ENCODE measurements at regions not wholly inside any gene's neighbourhood (a gene's known extent, or its start where the extent isn't known, plus 50 kb on each side); places are given as distances from the start of the nearest gene placed in this dataset.

GRCh38 chr21:14817311-14817710, 247.5 kb downstream of the NRIP1 start:
- no CpG with 5 or more reads among the region's 1 CpG for WGBS (ENCODE audit: extremely low coverage, insufficient read length, low lambda C conversion rate)
- H2AK5ac ChIP-seq (ENCODE audit: insufficient read length, low read length): no peak overlapping the region
- H4K20me1 ChIP-seq (ENCODE audit: control insufficient read depth, insufficient read depth, insufficient read length): no peaks in the 10 kb centered on the region
- TF ChIP-seq CTCF (conservative IDR thresholded peaks at IDR 0.05): no peak
- H2AFZ ChIP-seq (ENCODE audit: low read length): no peak overlapping the region
- H3K4me3 Mint-ChIP-seq: no peak overlapping the region
- no peak overlapping the region for H4K8ac ChIP-seq (replicated peaks; ENCODE audit: insufficient read length, low read depth, low read length)
- no peak overlapping the region for H4K91ac ChIP-seq (ENCODE audit: insufficient read length, low read depth, low read length)
- H3K9me3 ChIP-seq (ENCODE audit: control insufficient read depth, low read depth, low read length): no peaks in the 10 kb centered on the region
- no peaks in the 10 kb centered on the region for H3K79me1 ChIP-seq (ENCODE audit: insufficient read depth, low read depth, low read length, poor library complexity, severe bottlenecking)
- no peak overlapping the region for H3K23ac ChIP-seq (ENCODE audit: insufficient read length, low read depth, low read length)
- no peak overlapping the region for H3K14ac ChIP-seq (ENCODE audit: insufficient read depth, low read length)
- H4K5ac ChIP-seq (ENCODE audit: insufficient read length, low read depth, low read length): no peak overlapping the region
- H3K23me2 ChIP-seq (ENCODE audit: insufficient read length, low read depth, low read length, poor library complexity, severe bottlenecking): no peaks in the 10 kb centered on the region
- no peak overlapping the region for H2BK120ac ChIP-seq (ENCODE audit: low read depth, low read length, poor library complexity, severe bottlenecking)
- peaks cover 4 to 5% of the 10 kb centered on the region in 2 experiments; a peak in 2 of 5 replicates for H3K9me3 Mint-ChIP-seq
- no peak for DNase-seq
- no peak overlapping the region for H2BK12ac ChIP-seq (ENCODE audit: insufficient read length, low read depth, low read length)
- no peak overlapping the region for H3T11ph ChIP-seq (ENCODE audit: low read length)
- no peak overlapping the region for H3K4me2 ChIP-seq (ENCODE audit: insufficient read depth, insufficient read length, low read length)
- H3K4me1 ChIP-seq (ENCODE audit: insufficient read depth, low read length): peaks cover 4% of the 10 kb centered on the region; the same call in 1 of the 2 replicates
- H3K27ac Mint-ChIP-seq: no peak overlapping the region
- H3K56ac ChIP-seq (ENCODE audit: insufficient read length, low read depth, low read length): no peak overlapping the region
- H3K18ac ChIP-seq (ENCODE audit: insufficient read length, low read depth, low read length): no peak overlapping the region
- no peak overlapping the region for H3K9ac ChIP-seq (ENCODE audit: extremely low read depth, insufficient read length, low read length)
- no peak overlapping the region for H2BK15ac ChIP-seq (ENCODE audit: low read depth, low read length)
- H3K79me2 ChIP-seq (ENCODE audit: insufficient read depth, low read length): no peaks in the 10 kb centered on the region
- no peak overlapping the region for H2BK5ac ChIP-seq (ENCODE audit: insufficient read length, low read length)
- H3K36me3 Mint-ChIP-seq (ENCODE audit: insufficient read depth in 1 of 3, low read depth in 3 of 3): peaks cover 0 to 5% (median 0%) of the 10 kb centered on the region in 3 experiments; a peak in 3 of 7 replicates
- H2BK20ac ChIP-seq (ENCODE audit: low read depth, low read length, poor library complexity, severe bottlenecking): no peak overlapping the region
- H3K27me3 ChIP-seq (ENCODE audit: insufficient read depth, low read length): no peaks in the 10 kb centered on the region
- no peak overlapping the region for H3K27ac ChIP-seq (ENCODE audit: insufficient read length, low read depth, low read length)
- no peaks in the 10 kb centered on the region for H3K27me3 Mint-ChIP-seq (ENCODE audit: low read depth)
- no peak overlapping the region for H3K4ac ChIP-seq (ENCODE audit: low read depth, low read length)
- peaks cover 9 to 14% of the 10 kb centered on the region in 2 experiments for H3K4me1 Mint-ChIP-seq

All from H9 (cell line).